HCT116 (cell line): ENCODE measurements at regions not wholly inside any gene's neighbourhood (a gene's known extent, or its start where the extent isn't known, plus 50 kb on each side); places are given as distances from the start of the nearest gene placed in this dataset.

ENCODE experiments used
- ATAC-seq: fragments of 200-7000 bp; cut with Tn5 transposase; 2 replicates; pipeline ENCODE4 v1.9.1; 2020; ENCODE audit warnings: mild to moderate bottlenecking, moderate library complexity
- BruUV-seq: library from RNA; stranded (reverse); fragments of 400-500 nt; replicated peaks from 2 replicates; lab custom pipeline; 2021; lab: Mats Ljungman, UMichigan
- CTCF ChIA-PET: fragments of 300-600 bp; sonication (Branson Sonifier 250); formaldehyde crosslinking; loops from one replicate; lab custom pipeline; 2021; ENCODE audit warnings: antibody characterized with exemption; lab: Charles Lee
- POLR2A ChIA-PET: fragments of 300-600, 350-600 bp; sonication (Branson Sonifier 250); formaldehyde crosslinking; loops from one replicate; lab custom pipeline; 2021; ENCODE audit warnings: antibody characterized with exemption; lab: Charles Lee
- RAD21 ChIA-PET, 2 experiments: fragments of 300-600 bp; sonication (Branson Sonifier 250); formaldehyde crosslinking; loops; one replicate each; lab custom pipeline; 2023; ENCODE audit warnings: low total read pairs in 2 of 2; ENCODE audit not compliant: uncharacterized antibody in 2 of 2, unreplicated experiment in 2 of 2, low non-redundant PET in 1 of 2; lab: Charles Lee
- DNase-seq: peaks from one replicate; pipeline ENCODE4 v3.0.0-alpha.2; 2010; ENCODE audit warnings: low read depth, low spot score
- H2AFZ ChIP-seq: fragments of 200-600 bp; shearing (Covaris generic), sonication (generic); 2 replicates; pipeline ENCODE4 v1.6.1; 2017; ENCODE audit warnings: low read depth, mixed run types, mixed read lengths, antibody characterized with exemption, low read length; ENCODE audit not compliant: poor library complexity, severe bottlenecking
- H3K27ac ChIP-seq: 2 replicates; pipeline ENCODE4 v1.5.1; 2012; ENCODE audit warnings: low read depth, low read length
- H3K27me3 ChIP-seq: fragments of 200-600 bp; sonication (generic); 2 replicates; pipeline ENCODE4 v1.6.1; 2016; ENCODE audit warnings: mixed run types, low read length, mixed read lengths; ENCODE audit not compliant: insufficient read depth
- H3K36me3 ChIP-seq, 2 experiments: fragments of 200-500 bp in 1 of 2; fragments of 200-600 bp in 1 of 2; sonication (Bioruptor generic) in 1 of 2; sonication (generic) in 1 of 2; 2 replicates each; pipeline versions ENCODE4 v1.5.1 to v1.6.1; 2014 to 2016; ENCODE audit warnings: low read length in 2 of 2, inconsistent platforms in 1 of 2, mixed read lengths in 1 of 2, mixed run types in 1 of 2; ENCODE audit not compliant: insufficient read depth in 2 of 2, control insufficient read depth in 1 of 2
- H3K4me1 ChIP-seq, 2 experiments: fragments of 200-600 bp in 1 of 2; sonication (generic) in 1 of 2; 2 replicates each; pipeline versions ENCODE4 v1.5.1 to v1.6.1; 2012 to 2017; ENCODE audit warnings: low read length in 2 of 2, inconsistent platforms in 1 of 2, mild to moderate bottlenecking in 1 of 2, mixed read lengths in 1 of 2, mixed run types in 1 of 2, moderate library complexity in 1 of 2; ENCODE audit not compliant: insufficient read depth in 2 of 2, control insufficient read depth in 1 of 2
- H3K4me2 ChIP-seq: fragments of 200-600 bp; sonication (generic); 2 replicates; pipeline ENCODE4 v1.6.1; 2017; ENCODE audit warnings: mixed run types, low read length, mixed read lengths
- H3K4me3 ChIP-seq, 2 experiments: fragments of 200-600 bp in 1 of 2; sonication (generic) in 1 of 2; replicated peaks in 1 of 2; 2 replicates each; pipeline ENCODE4 v1.5.1; 2011 to 2016; ENCODE audit warnings: low read length in 2 of 2, control low read depth in 1 of 2, low read depth in 1 of 2, mild to moderate bottlenecking in 1 of 2, mixed read lengths in 1 of 2, mixed run types in 1 of 2
- H3K79me2 ChIP-seq: fragments of 200-600 bp; sonication (generic); 2 replicates; pipeline ENCODE4 v1.6.1; 2017; ENCODE audit warnings: mild to moderate bottlenecking, mixed run types, low read length, moderate library complexity, mixed read lengths; ENCODE audit not compliant: insufficient read depth
- H3K9ac ChIP-seq: fragments of 200-600 bp; sonication (generic); 2 replicates; pipeline ENCODE4 v1.6.1; 2016; ENCODE audit warnings: low read length, mixed read lengths
- H3K9me2 ChIP-seq: fragments of 200-600 bp; sonication (generic), shearing (Covaris generic); 2 replicates; pipeline ENCODE4 v1.6.1; 2017; ENCODE audit warnings: mixed run types, mild to moderate bottlenecking, moderate library complexity; ENCODE audit not compliant: insufficient read depth
- H3K9me3 ChIP-seq, 2 experiments: fragments of 200-500 bp in 1 of 2; fragments of 200-600 bp in 1 of 2; sonication (Bioruptor generic) in 1 of 2; sonication (generic) in 1 of 2; 2 replicates each; pipeline ENCODE4 v1.6.1; 2014 to 2017; ENCODE audit warnings: low read length in 2 of 2, mixed read lengths in 2 of 2, inconsistent platforms in 1 of 2, low read depth in 1 of 2, mild to moderate bottlenecking in 1 of 2, mixed run types in 1 of 2, moderate library complexity in 1 of 2; ENCODE audit not compliant: control insufficient read depth in 1 of 2, insufficient read depth in 1 of 2
- H4K20me1 ChIP-seq: fragments of 200-600 bp; sonication (generic), shearing (Covaris generic); 2 replicates; pipeline ENCODE4 v1.6.1; 2017; ENCODE audit warnings: mixed run types, mild to moderate bottlenecking, moderate library complexity; ENCODE audit not compliant: insufficient read depth
- ATF3 ChIP-seq: IDR thresholded peaks from 2 replicates; pipeline ENCODE4 v1.6.1; 2012
- CEBPB ChIP-seq: IDR thresholded peaks from 2 replicates; pipeline ENCODE4 v1.6.1; 2012; ENCODE audit warnings: low read depth
- CTCF ChIP-seq, 3 experiments: fragments of 200-600 bp in 1 of 3; sonication (generic) in 1 of 3; IDR thresholded peaks in 2 of 3; conservative IDR thresholded peaks in 1 of 3; 2 replicates each; pipeline ENCODE4 v1.5.1; 2012 to 2017; ENCODE audit warnings: low read depth in 2 of 3, low read length in 2 of 3, antibody characterized with exemption in 1 of 3, borderline replicate concordance in 1 of 3, control low read depth in 1 of 3, mild to moderate bottlenecking in 1 of 3, mixed read lengths in 1 of 3, mixed run types in 1 of 3, moderate library complexity in 1 of 3; ENCODE audit not compliant: insufficient read depth in 1 of 3
- EGR1 ChIP-seq: IDR thresholded peaks from 2 replicates; pipeline ENCODE4 v1.6.1; 2012; ENCODE audit warnings: low read depth
- EZH2 ChIP-seq: fragments of 200-600 bp; sonication (generic); IDR thresholded peaks from 2 replicates; pipeline ENCODE4 v1.6.1; 2017; ENCODE audit warnings: antibody characterized with exemption, mixed run types
- EZH2phosphoT487 ChIP-seq: fragments of 200-600 bp; IDR thresholded peaks from 2 replicates; pipeline ENCODE4 v1.6.1; 2018; ENCODE audit warnings: antibody characterized with exemption, borderline replicate concordance
- FOSL1 ChIP-seq: IDR thresholded peaks from 2 replicates; pipeline ENCODE4 v1.6.1; 2012; ENCODE audit warnings: low read depth
- MAX ChIP-seq: IDR thresholded peaks from 2 replicates; pipeline ENCODE4 v1.6.1; 2012
- POLR2A ChIP-seq: IDR thresholded peaks from 2 replicates; pipeline ENCODE4 v1.7.0; 2011; ENCODE audit warnings: borderline replicate concordance; ENCODE audit not compliant: insufficient read depth, insufficient read length; ENCODE audit errors: extremely low read depth
- RAD21 ChIP-seq: IDR thresholded peaks from 2 replicates; pipeline ENCODE4 v1.6.1; 2012; ENCODE audit warnings: low read depth, mild to moderate bottlenecking
- REST ChIP-seq: IDR thresholded peaks from 2 replicates; pipeline ENCODE4 v1.6.1; 2012; ENCODE audit warnings: low read depth
- SP1 ChIP-seq: IDR thresholded peaks from 2 replicates; pipeline ENCODE4 v1.6.1; 2012; ENCODE audit warnings: low read depth
- SRF ChIP-seq: IDR thresholded peaks from 2 replicates; pipeline ENCODE4 v1.6.1; 2012; ENCODE audit warnings: low read depth
- TCF7L2 ChIP-seq: IDR thresholded peaks from 2 replicates; pipeline ENCODE4 v1.7.0; 2011; ENCODE audit warnings: borderline replicate concordance, inconsistent platforms; ENCODE audit not compliant: insufficient read depth, insufficient read length; ENCODE audit errors: extremely low read depth
- YY1 ChIP-seq: IDR thresholded peaks from 2 replicates; pipeline ENCODE4 v1.6.1; 2011; ENCODE audit warnings: low read length, low read depth, moderate library complexity, mild to moderate bottlenecking; ENCODE audit not compliant: insufficient replicate concordance; ENCODE audit errors: extremely low read depth
- ZBTB33 ChIP-seq: IDR thresholded peaks from 2 replicates; pipeline ENCODE4 v1.6.1; 2011; ENCODE audit warnings: mild to moderate bottlenecking, low read length, moderate library complexity; ENCODE audit not compliant: insufficient replicate concordance; ENCODE audit errors: extremely low read depth
- ZNF274 ChIP-seq: fragments of 200-500 bp; sonication (Bioruptor generic); IDR thresholded peaks from 2 replicates; pipeline ENCODE4 v1.6.1; 2014; ENCODE audit warnings: mild to moderate bottlenecking, low read depth, low read length, inconsistent platforms
- intact Hi-C: fragments of 100-400 bp; cut with micrococcal nuclease; formaldehyde crosslinking; loops from 2 replicates; pipeline ENCODE4 v1.10.0; 2022

GRCh38 chr13:61277088-61277487 lies 138.6 kb downstream of the PCDH20 start:
- ATAC-seq (no peak), DNase-seq (no peak)
- Histone ChIP-seq H3K9me2 (no peaks in the 10 kb centered on the region), H3K4me1 (no peaks in the 10 kb centered on the region), H3K79me2 (no peaks in the 10 kb centered on the region), H3K9ac (no peak overlapping the region), H2AFZ (no peak overlapping the region), H3K9me3 (peaks cover 5% of the 10 kb centered on the region in 2 experiments; a peak in 2 of 4 replicates), H3K4me2 (no peak overlapping the region), H3K4me3 (no peak overlapping the region), H3K27me3 (no peaks in the 10 kb centered on the region), H3K27ac (no peak overlapping the region), H3K36me3 (no peaks in the 10 kb centered on the region), H4K20me1 (no peaks in the 10 kb centered on the region)
- intact Hi-C loops = no loop called here
- ChIA-PET POLR2A (no interaction called here), RAD21 (no interaction called here), CTCF (no interaction called here)
- no TSS peak for BruUV-seq
- TF ChIP-seq YY1 (no peak), REST (no peak), CTCF (IDR thresholded peaks at IDR 0.05 in 2 of 3, conservative IDR thresholded peaks at IDR 0.05 in 1 of 3; ENCODE audit: borderline replicate concordance in 1 of 3, insufficient read depth in 1 of 3, low read depth in 2 of 3, low read length in 2 of 3) (no peak), SRF (no peak), FOSL1 (no peak), ZNF274 (no peak), EZH2 (no peak), RAD21 (no peak), POLR2A (no peak), EZH2phosphoT487 (no peak), SP1 (no peak), CEBPB (no peak), ATF3 (no peak), TCF7L2 (no peak), MAX (no peak), EGR1 (no peak), ZBTB33 (no peak)
